Endothelial cell of umbilical vein (primary cell): ENCODE measurements at regions not wholly inside any gene's neighbourhood (a gene's known extent, or its start where the extent isn't known, plus 50 kb on each side); places are given as distances from the start of the nearest gene placed in this dataset.

Experiments
- BruUV-seq: library from RNA; stranded (reverse); fragments of 400-500 nt; replicated peaks from 2 replicates; lab custom pipeline; 2021; lab: Mats Ljungman, UMichigan
- CTCF ChIA-PET: fragments of 300-600, 350-600 bp; sonication (Branson Sonifier 250); formaldehyde crosslinking; loops from one replicate; lab custom pipeline; 2021; ENCODE audit warnings: antibody characterized with exemption, inconsistent platforms; lab: Charles Lee
- POLR2A ChIA-PET: fragments of 300-600, 350-600 bp; sonication (Branson Sonifier 250); formaldehyde crosslinking; loops from one replicate; lab custom pipeline; 2021; ENCODE audit warnings: antibody characterized with exemption, inconsistent platforms; lab: Charles Lee
- DNase-seq: peaks from one replicate; pipeline ENCODE4 v3.0.0-alpha.2; 2011; ENCODE audit warnings: low read depth, low spot score
- FAIRE-seq: peaks from 2 replicates; lab custom pipeline; 2011; peaks lifted over from hg19 to GRCh38; lab: Jason Lieb, UNC
- H2AFZ ChIP-seq: 2 replicates; pipeline ENCODE4 v1.6.0; 2012; ENCODE audit warnings: low read depth, low read length, control low read depth, inconsistent platforms
- H3K27ac ChIP-seq: 2 replicates; pipeline ENCODE4 v1.5.1; 2011; ENCODE audit warnings: low read depth, mild to moderate bottlenecking, control low read depth, low read length, moderate library complexity; ENCODE audit not compliant: insufficient read depth
- H3K27me3 ChIP-seq, 2 experiments: 2 replicates each; pipeline versions ENCODE4 v1.6.0 to v1.6.1; 2011; ENCODE audit warnings: low read length in 2 of 2, mixed read lengths in 1 of 2; ENCODE audit not compliant: control insufficient read depth in 2 of 2, insufficient read depth in 2 of 2
- H3K36me3 ChIP-seq, 2 experiments: 2 replicates in 1 of 2; 3 replicates in 1 of 2; pipeline ENCODE4 v1.5.1; 2011; ENCODE audit warnings: low read length in 2 of 2, mild to moderate bottlenecking in 1 of 2, moderate library complexity in 1 of 2; ENCODE audit not compliant: control insufficient read depth in 2 of 2, insufficient read depth in 2 of 2; ENCODE audit errors: extremely low read depth in 1 of 2
- H3K4me1 ChIP-seq: 3 replicates; pipeline ENCODE4 v1.5.1; 2011; ENCODE audit warnings: mild to moderate bottlenecking, low read length; ENCODE audit not compliant: control insufficient read depth, insufficient read depth; ENCODE audit errors: extremely low read depth
- H3K4me2 ChIP-seq: 2 replicates; pipeline ENCODE4 v1.6.1; 2011; ENCODE audit warnings: low read length, control low read depth, mixed read lengths; ENCODE audit not compliant: insufficient read depth
- H3K4me3 ChIP-seq, 3 experiments: fragments of 200-600 bp in 1 of 3; sonication (generic), shearing (Covaris generic) in 1 of 3; replicated peaks in 1 of 3; 2 replicates each; pipeline ENCODE4 v1.5.1; 2011 to 2016; ENCODE audit warnings: control low read depth in 3 of 3, low read length in 3 of 3, mild to moderate bottlenecking in 2 of 3, inconsistent platforms in 1 of 3, low read depth in 1 of 3, moderate library complexity in 1 of 3; ENCODE audit not compliant: insufficient read depth in 1 of 3
- H3K79me2 ChIP-seq: 2 replicates; pipeline ENCODE4 v1.6.0; 2012; ENCODE audit warnings: low read length, inconsistent platforms; ENCODE audit not compliant: control insufficient read depth, insufficient read depth
- H3K9ac ChIP-seq: replicated peaks from 2 replicates; pipeline ENCODE3; 2011; ENCODE audit warnings: low read length, control low read depth; ENCODE audit not compliant: insufficient read depth; ENCODE audit errors: extremely low read depth
- H3K9me1 ChIP-seq: replicated peaks from 3 replicates; pipeline ENCODE4 v1.6.0; 2011; ENCODE audit warnings: mild to moderate bottlenecking, low read length; ENCODE audit not compliant: control insufficient read depth, insufficient read depth; ENCODE audit errors: extremely low read depth
- H3K9me3 ChIP-seq: replicated peaks from 2 replicates; pipeline ENCODE4 v1.5.1; 2012; ENCODE audit warnings: low read length, inconsistent platforms; ENCODE audit not compliant: control insufficient read depth, insufficient read depth
- H4K20me1 ChIP-seq: replicated peaks from 2 replicates; pipeline ENCODE3; 2011; ENCODE audit warnings: mild to moderate bottlenecking, low read length; ENCODE audit not compliant: control insufficient read depth, insufficient read depth; ENCODE audit errors: extremely low read depth
- EZH2 ChIP-seq: IDR thresholded peaks from 2 replicates; pipeline ENCODE4 v1.6.1; 2012; ENCODE audit warnings: borderline replicate concordance, low read depth, mild to moderate bottlenecking, moderate library complexity, low read length, inconsistent platforms; ENCODE audit not compliant: severe bottlenecking
- FOS ChIP-seq: IDR thresholded peaks from 2 replicates; pipeline ENCODE4 v1.6.1; 2011; ENCODE audit warnings: mild to moderate bottlenecking, low read length, moderate library complexity, borderline replicate concordance; ENCODE audit not compliant: insufficient read depth
- GATA2 ChIP-seq: IDR thresholded peaks from 2 replicates; pipeline ENCODE4 v1.7.0; 2011; ENCODE audit warnings: low read depth, mild to moderate bottlenecking, moderate library complexity, mixed read lengths, low read length; ENCODE audit not compliant: insufficient read length, insufficient read depth
- MYC ChIP-seq: IDR thresholded peaks from one replicate; pipeline ENCODE4 v1.6.1; 2011; ENCODE audit warnings: mild to moderate bottlenecking, low read depth, low read length
- POLR2A ChIP-seq: IDR thresholded peaks from 2 replicates; pipeline ENCODE4 v1.6.1; 2012; ENCODE audit warnings: low read depth, mild to moderate bottlenecking, control low read depth, low read length
- dilution Hi-C: fragments of 300-500 bp; cut with MboI; formaldehyde crosslinking; loops from one replicate; pipeline ENCODE4 v1.15.0; 2019; ENCODE audit warnings: low sequenced_read_pairs; ENCODE audit not compliant: extremely low pct_ligation_motif_present
- intact Hi-C: fragments of 100-400 bp; cut with micrococcal nuclease; formaldehyde crosslinking; loops from one replicate; pipeline ENCODE4 v1.10.0; 2022
- TF ChIP-seq, protein P1 (sequence below), 2 donors: IDR thresholded peaks; 1 replicate in 1 of 2; 2 replicates in 1 of 2; pipeline ENCODE4 v1.5.1; 2011; ENCODE audit warnings: low read length in 2 of 2, mild to moderate bottlenecking in 2 of 2, moderate library complexity in 2 of 2, control low read depth in 1 of 2, inconsistent platforms in 1 of 2, low read depth in 1 of 2; ENCODE audit not compliant: insufficient read depth in 1 of 2; ENCODE audit errors: extremely low read depth in 1 of 2

DNA sequence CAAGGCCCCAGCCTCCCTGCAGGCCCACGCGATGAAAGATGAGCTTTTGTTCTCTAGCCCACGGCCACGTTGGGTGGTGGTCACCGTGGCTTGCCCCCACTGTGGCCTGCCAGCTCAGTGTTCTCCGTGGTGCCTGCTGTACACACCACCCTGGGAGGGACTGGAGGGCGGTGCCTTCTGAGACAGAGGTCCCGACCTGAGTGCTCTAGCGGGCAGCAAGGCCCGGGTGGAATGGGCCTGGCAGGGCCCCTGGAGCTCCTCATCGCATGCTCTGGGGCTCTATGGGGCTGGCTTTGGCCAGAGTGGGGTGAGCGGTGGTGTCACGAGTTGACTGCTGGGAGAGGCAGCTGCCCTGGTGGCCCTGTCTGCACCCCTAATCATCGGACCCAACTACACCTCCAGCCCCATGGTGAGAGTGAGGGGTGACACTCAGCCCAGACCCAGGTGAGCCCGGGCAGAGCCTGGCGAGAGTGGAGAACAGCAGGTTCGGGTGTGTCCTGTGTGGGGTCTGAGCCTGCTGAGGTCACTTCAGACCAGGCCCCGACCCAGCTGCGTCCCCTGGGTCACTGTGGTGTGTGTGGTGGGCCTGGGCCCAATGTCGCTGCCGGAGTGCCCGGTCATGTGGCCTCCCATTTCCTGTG lies 541.9 kb downstream of the TBC1D22A start:
- no TSS peak for BruUV-seq
- ChIA-PET POLR2A (no interaction called here), CTCF (no interaction called here)
- Histone ChIP-seq H3K9me3 (no peaks in the 10 kb centered on the region), H3K4me3 (no peak overlapping the region), H3K27me3 (no peaks in the 10 kb centered on the region), H3K9me1 (no peaks in the 10 kb centered on the region), H3K79me2 (no peaks in the 10 kb centered on the region), H3K9ac (no peak overlapping the region), H3K4me1 (no peaks in the 10 kb centered on the region), H3K4me2 (no peak overlapping the region), H3K36me3 (no peaks in the 10 kb centered on the region), H4K20me1 (no peaks in the 10 kb centered on the region), H2AFZ (no peak overlapping the region), H3K27ac (no peak overlapping the region)
- intact Hi-C loops (no loop called here), dilution Hi-C loops (no loop called here)
- DNase-seq (no peak), FAIRE-seq (no peak)
- TF ChIP-seq EZH2, result no peak
- no peak for TF ChIP-seq FOS
- no peak for TF ChIP-seq GATA2
- TF ChIP-seq, protein P1, sequence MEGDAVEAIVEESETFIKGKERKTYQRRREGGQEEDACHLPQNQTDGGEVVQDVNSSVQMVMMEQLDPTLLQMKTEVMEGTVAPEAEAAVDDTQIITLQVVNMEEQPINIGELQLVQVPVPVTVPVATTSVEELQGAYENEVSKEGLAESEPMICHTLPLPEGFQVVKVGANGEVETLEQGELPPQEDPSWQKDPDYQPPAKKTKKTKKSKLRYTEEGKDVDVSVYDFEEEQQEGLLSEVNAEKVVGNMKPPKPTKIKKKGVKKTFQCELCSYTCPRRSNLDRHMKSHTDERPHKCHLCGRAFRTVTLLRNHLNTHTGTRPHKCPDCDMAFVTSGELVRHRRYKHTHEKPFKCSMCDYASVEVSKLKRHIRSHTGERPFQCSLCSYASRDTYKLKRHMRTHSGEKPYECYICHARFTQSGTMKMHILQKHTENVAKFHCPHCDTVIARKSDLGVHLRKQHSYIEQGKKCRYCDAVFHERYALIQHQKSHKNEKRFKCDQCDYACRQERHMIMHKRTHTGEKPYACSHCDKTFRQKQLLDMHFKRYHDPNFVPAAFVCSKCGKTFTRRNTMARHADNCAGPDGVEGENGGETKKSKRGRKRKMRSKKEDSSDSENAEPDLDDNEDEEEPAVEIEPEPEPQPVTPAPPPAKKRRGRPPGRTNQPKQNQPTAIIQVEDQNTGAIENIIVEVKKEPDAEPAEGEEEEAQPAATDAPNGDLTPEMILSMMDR (IDR thresholded peaks at IDR 0.05; ENCODE audit: extremely low read depth in 1 of 2, insufficient read depth in 1 of 2, low read depth in 1 of 2, low read length in 2 of 2), result no peak
- TF ChIP-seq MYC, result no peak
- no peak for TF ChIP-seq POLR2A
